KOPT-K1 (cell line): ENCODE measurements at regions not wholly inside any gene's neighbourhood (a gene's known extent, or its start where the extent isn't known, plus 50 kb on each side); places are given as distances from the start of the nearest gene placed in this dataset.
"Not testable (repeated sequence)": the region's sequence is repeated elsewhere in the genome, so short reads cannot be mapped to it uniquely, and the experiment has no call there.

Experiments
- H3K27ac ChIP-seq: fragments of 200-600 bp; sonication (generic); 2 replicates; pipeline ENCODE4 v1.5.1; 2016; ENCODE audit warnings: antibody characterized with exemption, mild to moderate bottlenecking, low read depth, low read length; ENCODE audit not compliant: poor library complexity, severe bottlenecking
- H3K36me3 ChIP-seq: fragments of 200-600 bp; sonication (generic); 2 replicates; pipeline ENCODE4 v1.5.1; 2017; ENCODE audit warnings: antibody characterized with exemption, mild to moderate bottlenecking, low read length, moderate library complexity; ENCODE audit not compliant: insufficient read depth
- H3K9me3 ChIP-seq: fragments of 200-600 bp; sonication (generic); 2 replicates; pipeline ENCODE4 v1.5.1; 2017; ENCODE audit warnings: antibody characterized with exemption, low read length, mild to moderate bottlenecking; ENCODE audit not compliant: insufficient read depth, poor library complexity, severe bottlenecking

DNA sequence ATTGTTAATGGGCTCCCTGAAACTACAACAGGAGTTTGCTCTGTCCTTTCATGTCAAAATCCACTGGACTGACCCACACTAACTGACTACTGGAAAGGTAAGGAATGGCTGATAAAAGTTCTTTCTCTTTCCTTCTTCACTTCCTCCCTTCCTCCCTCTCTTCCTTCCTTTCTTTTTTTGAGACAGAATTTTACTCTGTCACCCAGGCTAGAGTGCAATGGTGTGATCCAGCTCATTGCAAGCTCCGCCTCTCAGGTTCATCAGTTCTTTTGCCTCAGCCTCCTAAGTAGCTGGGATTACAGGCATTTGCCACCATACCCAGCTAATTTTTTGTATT lies 85.2 kb downstream of the IGLL1 start:
- peak overlapping the region; percentile 46 for H3K27ac ChIP-seq
- H3K36me3 ChIP-seq = no peaks in the 10 kb centered on the region
- no peaks in the 10 kb centered on the region for H3K9me3 ChIP-seq

DNA sequence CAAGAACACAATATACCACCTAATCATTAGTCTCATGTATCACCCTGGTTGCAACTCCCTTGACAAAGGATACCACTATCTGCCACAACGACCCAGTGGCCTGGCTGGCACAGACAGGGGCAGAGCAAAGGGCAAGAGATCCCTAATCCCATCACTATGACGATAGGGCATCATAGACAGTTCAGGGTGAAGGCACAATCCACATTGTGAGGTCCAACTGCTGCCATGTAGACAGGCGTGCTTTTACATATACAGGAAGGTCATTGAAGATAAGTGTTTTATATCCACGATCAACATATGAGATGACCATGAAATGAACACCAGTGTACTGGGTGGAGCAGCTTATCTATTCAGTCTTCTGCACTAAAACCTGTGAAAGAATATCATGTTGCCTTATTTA lies 94.6 kb downstream of the IGLL1 start:
- Histone ChIP-seq H3K27ac (no peak overlapping the region), H3K9me3 (no peaks in the 10 kb centered on the region), H3K36me3 (no peaks in the 10 kb centered on the region)

DNA sequence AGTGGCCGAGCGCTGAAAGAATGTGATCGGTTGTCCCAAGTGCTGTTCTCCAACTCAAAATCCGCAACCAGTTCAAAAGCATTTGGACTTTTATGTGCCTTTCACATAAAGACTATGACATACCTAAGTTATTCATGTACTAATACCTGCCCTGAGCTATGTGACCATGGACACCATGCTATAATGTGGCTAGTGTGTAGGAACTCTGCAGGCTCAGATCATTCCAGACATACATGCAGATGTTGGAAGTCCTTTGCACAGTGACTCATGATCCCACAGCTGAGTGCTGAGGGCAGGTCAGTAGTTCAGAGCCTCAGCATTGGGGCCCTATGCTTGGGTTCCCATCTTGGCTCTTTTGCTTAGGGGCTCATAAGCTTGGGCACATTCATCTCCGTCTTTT lies 95.4 kb downstream of the IGLL1 start:
- Histone ChIP-seq H3K36me3 (no peaks in the 10 kb centered on the region), H3K9me3 (no peaks in the 10 kb centered on the region), H3K27ac (no peak overlapping the region)

DNA sequence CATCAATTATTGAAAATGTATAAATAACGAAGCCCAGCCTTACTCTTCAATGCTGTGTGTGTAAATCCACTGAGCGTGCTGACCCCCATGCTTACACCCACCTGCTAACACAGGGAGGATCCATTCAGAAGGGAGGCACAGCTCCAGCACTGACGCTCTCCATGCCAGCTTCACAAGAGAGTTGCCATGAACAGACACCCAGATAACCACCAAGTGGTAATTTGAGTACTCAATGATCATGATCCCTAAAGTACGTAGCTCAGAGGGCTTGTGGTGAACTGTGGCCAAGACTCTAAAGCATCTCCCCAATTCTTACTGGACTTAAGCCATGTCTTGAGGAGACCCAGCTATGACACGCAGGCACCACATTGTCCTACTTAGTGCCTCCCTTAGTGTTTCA lies 98.7 kb downstream of the IGLL1 start:
- H3K9me3 ChIP-seq = no peaks in the 10 kb centered on the region
- no peaks in the 10 kb centered on the region for H3K36me3 ChIP-seq
- H3K27ac ChIP-seq = no peak overlapping the region

DNA sequence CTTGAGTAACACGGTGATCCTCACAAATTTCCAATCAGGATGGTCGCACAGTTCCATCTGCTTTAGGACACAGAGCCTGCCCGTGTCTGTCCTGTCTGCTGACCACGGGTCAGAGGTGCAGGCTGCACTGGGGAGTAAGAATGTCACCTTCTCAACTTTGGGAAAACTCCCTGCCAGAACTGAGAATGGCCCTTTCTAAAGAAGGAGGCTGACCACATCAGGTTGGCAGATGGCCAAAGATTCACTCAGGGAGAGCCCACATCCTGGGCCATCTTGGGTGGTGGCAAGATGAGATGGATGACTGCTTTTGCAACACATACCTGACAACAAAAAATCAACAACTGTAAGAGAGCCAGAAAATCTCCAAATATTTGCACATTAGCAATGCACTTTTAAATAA lies 101.9 kb downstream of the IGLL1 start:
- no peaks in the 10 kb centered on the region for H3K36me3 ChIP-seq
- no peaks in the 10 kb centered on the region for H3K9me3 ChIP-seq
- no peak overlapping the region for H3K27ac ChIP-seq

DNA sequence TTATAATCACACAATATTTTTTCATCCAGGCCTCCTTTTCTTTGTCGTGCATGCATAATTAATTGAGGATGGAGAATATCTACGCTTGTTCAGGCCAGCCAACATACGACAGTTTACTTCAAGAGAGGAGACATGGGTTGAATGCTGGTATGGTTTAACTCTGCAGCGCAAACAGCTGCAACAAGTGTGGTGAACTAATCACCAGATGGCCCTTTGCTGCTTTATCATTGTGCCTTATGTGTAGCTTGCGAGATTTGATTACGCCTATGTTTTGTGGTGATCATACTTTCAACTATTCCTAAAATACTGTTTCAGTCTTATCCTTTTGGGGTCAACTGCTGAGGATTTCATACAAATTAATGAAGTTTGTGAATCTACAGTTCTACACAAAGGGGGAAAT lies 105.6 kb downstream of the IGLL1 start:
- not testable (repeated sequence) for H3K36me3 ChIP-seq, H3K9me3 ChIP-seq, H3K27ac ChIP-seq

DNA sequence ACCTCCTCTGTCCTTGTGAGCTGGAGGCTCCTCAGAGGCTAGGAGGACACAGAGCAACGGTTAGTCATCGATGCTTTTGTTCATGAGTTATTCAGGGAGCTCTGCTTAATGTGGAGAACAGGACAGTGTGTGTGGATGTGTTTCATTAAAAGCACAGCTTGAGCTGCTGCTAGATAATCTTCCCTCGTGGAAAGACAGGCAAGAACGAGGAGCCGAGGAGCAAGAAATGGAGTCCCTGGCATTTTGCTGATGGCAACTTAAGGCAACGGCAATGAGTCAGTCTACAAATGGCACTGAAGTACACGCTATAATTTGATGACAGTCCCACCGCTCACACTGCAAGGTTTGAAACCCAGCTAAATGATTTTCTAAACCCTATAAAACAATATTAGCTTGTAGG lies 106.2 kb downstream of the IGLL1 start:
- Histone ChIP-seq H3K9me3 (no peaks in the 10 kb centered on the region), H3K36me3 (no peaks in the 10 kb centered on the region), H3K27ac (no peak overlapping the region)

DNA sequence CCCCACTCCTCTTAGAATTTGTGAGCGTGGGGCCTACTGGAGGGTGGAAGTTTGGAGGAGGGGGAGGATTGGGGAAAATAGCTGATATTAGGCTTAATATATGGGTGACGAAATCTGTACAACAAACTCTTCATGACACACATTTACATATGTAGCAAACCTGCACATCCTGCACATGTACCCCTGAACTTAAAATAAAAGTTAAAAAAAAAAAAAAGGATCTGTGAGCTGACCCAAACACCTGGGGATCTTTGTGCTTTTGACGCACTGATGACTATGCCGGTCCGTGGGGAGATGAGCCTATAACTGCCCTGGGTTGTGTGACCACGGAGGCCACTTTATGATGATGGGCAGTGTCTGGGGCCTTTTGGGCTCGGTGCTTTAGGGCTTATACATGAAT lies 107.7 kb downstream of the IGLL1 start:
- H3K36me3 ChIP-seq, H3K9me3 ChIP-seq, H3K27ac ChIP-seq: not testable (repeated sequence)

DNA sequence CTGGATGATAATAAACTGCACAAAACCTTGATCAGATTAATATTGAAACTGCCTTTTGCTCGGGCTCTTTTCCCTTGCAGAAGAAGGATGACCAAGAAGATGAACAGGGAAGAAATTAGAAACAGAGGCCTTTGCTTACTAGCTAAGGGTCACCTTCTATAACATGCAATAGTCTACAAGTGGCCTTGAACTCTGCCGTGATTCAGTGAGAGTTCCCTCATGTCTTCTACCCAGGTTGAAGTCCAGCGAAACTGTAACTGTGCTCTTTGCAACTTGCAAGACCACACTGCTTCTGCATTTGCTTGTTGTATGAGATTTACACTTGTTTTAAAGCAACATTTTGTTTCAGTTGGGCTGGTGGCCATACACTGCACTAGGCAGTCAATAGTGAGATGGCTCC lies 108.4 kb downstream of the IGLL1 start:
- no peaks in the 10 kb centered on the region for H3K36me3 ChIP-seq
- no peak overlapping the region for H3K27ac ChIP-seq
- no peaks in the 10 kb centered on the region for H3K9me3 ChIP-seq

DNA sequence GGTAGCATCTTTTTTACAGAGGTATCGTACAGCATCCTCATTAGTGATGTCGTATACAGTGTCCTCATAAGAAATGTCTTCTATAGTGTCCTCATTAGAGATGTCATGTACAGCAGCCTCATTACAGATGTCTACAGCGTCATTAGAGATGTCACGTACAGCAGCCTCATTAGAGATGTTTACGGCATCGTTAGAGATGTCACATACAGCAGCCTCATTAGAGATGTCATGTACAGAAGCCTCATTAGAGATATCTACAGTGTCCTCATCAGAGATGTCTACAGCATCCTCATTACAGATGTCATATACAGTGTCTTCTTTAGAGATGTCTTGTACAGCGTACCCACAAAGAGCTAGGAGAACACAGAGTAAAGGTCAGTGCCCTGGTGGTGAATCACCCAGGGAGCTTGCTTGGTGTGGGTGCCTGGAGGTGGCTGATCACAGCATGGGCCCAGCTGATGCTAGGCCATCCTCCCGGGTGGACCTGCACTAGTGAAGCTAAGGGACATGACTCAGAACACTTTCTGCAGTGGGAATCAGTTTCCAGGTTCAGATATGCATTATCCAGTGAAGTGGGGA lies 109.2 kb downstream of the IGLL1 start:
- no peak overlapping the region for H3K27ac ChIP-seq

DNA sequence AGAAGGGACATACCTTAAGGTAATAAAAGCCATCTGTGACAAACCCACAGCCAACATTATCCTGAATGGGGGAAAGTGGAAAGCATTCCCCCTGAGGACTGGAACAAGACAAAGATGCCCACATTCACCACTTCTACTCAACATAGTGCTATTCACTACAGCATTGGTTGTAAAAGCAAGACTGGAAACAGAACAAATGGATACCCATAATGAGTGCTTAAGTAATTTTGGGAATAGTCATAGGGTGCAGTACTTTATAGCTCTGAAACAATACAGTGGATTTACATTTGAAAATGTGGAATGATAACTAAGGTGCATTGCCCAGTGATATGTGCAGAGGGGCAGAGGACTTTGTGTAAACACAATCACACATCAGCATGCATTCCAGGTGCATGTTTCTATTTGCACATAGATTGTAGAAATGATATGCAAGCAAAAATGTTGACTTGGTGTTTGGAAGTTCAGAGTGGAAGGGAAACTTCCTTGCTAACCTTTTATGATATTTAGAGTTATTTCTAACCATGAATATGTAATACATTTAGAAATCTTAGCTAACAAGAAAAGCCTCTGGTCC lies 112.3 kb downstream of the IGLL1 start:
- Histone ChIP-seq H3K9me3 (no peaks in the 10 kb centered on the region), H3K36me3 (peaks cover 3% of the 10 kb centered on the region; the same call in 1 of the 2 replicates), H3K27ac (no peak overlapping the region)

More for the DNA sequence above, 109.2 kb downstream of the IGLL1 start:
- Histone ChIP-seq H3K9me3 (no peaks in the 10 kb centered on the region), H3K36me3 (no peaks in the 10 kb centered on the region)

DNA sequence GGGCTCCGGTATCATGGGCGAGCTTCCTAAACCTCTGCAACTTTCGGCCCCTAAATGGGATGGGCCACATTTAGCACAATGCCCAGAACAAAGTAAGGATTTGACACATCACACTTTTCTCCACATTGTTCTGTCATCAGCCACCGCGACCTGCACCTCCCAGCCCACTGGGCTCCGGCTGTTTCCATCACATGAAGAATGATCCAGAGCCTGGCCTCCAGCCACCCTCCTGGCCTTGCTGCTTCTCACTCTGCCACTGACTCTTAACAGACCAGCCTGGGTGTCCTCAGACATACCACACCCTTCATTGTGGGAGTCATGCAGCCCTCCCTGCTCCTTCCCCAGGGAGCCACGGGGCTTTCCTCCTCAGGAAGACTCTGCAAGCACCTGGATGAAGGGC lies 113.7 kb downstream of the IGLL1 start:
- H3K36me3 ChIP-seq = peaks cover 17% of the 10 kb centered on the region
- H3K27ac ChIP-seq = no peak overlapping the region
- H3K9me3 ChIP-seq = no peaks in the 10 kb centered on the region

DNA sequence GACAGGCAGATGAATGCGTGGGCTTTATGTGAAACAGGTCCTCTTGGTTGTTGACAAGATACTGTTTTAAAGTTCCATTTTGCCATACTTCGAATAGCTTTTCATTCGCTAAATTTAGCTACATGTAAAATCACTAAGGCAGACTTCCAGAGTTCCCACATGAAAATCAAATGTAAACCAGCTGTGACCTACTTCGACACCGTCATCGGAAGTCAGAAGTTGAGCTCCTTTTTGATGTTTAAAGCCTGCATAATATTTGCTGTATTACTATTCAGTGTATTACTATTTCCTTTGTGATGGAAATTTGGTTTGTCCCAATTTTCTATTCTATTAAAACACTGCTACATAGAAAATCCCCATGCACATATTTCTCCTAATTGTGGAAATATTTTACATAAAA lies 115.3 kb downstream of the IGLL1 start:
- H3K36me3 ChIP-seq = peaks cover 17% of the 10 kb centered on the region
- H3K27ac ChIP-seq = not testable (repeated sequence)

DNA sequence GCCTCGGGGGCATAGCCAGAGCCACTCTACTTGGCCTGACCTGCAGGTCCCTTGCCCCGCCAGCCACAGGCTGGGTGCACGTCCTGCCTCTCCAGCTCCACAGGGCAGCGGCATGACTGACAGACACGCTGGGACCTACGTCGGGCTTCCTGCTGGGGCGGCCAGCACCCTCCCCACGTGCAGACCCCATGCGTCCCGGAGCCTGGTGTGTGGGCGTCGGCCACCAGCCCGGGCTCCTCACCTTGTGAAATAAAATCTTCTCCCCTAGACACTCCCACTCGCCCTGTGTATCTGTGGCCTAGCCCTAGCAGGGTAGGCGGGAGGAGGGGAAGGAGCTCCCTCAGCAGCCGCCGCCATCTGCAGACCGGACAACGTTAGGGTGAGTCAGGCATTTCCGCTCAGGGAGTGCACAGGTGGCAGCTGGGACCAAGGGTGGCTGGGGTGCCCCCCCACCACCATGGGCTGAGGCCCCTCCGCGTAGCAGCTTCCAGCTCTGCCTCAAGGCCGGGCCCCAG lies 119.5 kb downstream of the IGLL1 start:
- H3K27ac ChIP-seq = peak overlapping the region; percentile 96
- H3K36me3 ChIP-seq = peaks cover 17% of the 10 kb centered on the region
- not testable (repeated sequence) for H3K9me3 ChIP-seq

More for the DNA sequence above, 115.3 kb downstream of the IGLL1 start:
- not testable (repeated sequence) for H3K9me3 ChIP-seq

DNA sequence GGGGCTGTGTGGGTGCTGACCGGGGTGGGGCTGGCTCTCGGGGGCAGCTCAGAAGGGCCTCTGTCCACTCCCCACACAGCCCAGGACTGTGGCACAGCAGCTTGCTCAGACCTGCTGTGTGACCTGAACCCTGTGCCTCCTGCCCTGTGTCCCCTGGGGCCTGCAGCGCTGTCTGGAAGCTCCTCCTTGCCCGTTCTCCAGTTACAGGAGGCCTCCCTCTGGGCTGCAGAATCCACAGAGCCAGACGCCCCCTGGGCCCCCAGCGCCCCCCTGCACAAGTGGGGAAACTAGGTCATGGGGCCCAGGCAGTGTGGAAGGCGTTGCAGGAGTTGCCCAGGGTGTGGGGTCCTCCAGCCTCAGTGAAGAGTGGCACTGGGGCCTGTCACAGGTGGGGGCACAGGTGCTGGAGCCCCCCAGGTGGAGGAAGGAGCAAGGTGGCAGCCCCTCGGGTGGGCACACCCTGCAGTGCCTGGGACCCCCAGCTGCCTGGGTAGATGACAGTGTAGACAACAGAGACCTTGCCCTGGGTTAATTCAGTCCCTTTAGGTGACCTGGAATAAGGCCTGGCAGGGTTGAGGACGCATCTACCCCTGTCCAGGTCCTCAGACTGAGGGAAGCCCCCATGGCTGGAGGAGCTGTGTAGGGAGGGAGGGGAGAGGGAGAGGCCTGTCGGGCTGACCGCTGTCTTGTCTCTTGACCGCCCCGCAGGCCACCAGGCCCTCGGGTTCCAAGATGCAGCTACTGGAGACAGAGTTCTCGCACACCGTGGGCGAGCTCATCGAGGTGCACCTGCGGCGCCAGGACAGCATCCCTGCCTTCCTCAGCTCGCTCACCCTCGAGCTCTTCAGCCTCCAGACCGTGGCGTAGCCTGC lies 120.2 kb downstream of the IGLL1 start:
- H3K27ac ChIP-seq = peak overlapping the region; percentile 96
- not testable (repeated sequence) for H3K9me3 ChIP-seq
- peaks cover 17% of the 10 kb centered on the region for H3K36me3 ChIP-seq
